ENCODE measurements at regions not wholly inside any gene's neighbourhood (a gene's known extent, or its start where the extent isn't known, plus 50 kb on each side); places are given as distances from the start of the nearest gene placed in this dataset.
"Not testable (repeated sequence)": the region's sequence is repeated elsewhere in the genome, so short reads cannot be mapped to it uniquely, and the experiment has no call there.

DNA sequence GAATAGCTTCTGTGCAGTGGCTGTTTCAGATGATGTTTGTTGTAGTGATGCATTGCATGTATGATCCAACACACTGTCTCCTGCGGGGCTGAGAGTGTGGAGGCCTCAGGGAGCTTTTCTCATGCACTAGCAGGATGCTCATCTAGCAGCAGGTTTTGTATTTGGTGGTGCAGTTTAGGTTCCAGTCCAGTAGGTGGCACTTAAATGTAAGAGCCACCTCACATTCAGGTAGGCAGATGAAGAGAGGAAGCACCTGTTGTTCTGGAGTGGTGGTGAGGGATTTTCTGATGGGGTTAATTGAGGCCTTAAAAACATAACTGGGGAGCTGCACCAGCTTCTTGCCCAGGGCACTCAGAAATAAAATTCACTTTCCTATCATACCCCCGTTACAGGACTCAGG, 300.9 kb downstream of the SPIN4 start:
- intact Hi-C loops (cut with DNase I, micrococcal nuclease): no loop called here
- H3K36me3 ChIP-seq (ENCODE audit: low read depth): no peaks in the 10 kb centered on the region
- ATAC-seq (no peak), DNase-seq (no peak)
- no peaks in the 10 kb centered on the region for H3K4me1 ChIP-seq (ENCODE audit: low read depth)
- H3K9me3 ChIP-seq: no peaks in the 10 kb centered on the region
- no peak for TF ChIP-seq CTCF (IDR thresholded peaks at IDR 0.05)
- H3K4me3 ChIP-seq: no peak overlapping the region

GRCh38 chrX:63032811-63033210, 318.3 kb downstream of the SPIN4 start:
- ATAC-seq (no peak), DNase-seq (no peak)
- intact Hi-C loops (cut with DNase I, micrococcal nuclease): no loop called here

GRCh38 chrX:63013549-63013948, 337.6 kb downstream of the SPIN4 start:
- TF ChIP-seq CTCF (IDR thresholded peaks at IDR 0.05): no peak
- Histone ChIP-seq H3K4me3 (no peak overlapping the region), H3K4me1 (ENCODE audit: low read depth) (no peaks in the 10 kb centered on the region), H3K9me3 (peaks cover 9% of the 10 kb centered on the region), H3K36me3 (ENCODE audit: low read depth) (no peaks in the 10 kb centered on the region)
- ATAC-seq (no peak), DNase-seq (no peak)
- intact Hi-C loops (cut with DNase I, micrococcal nuclease): no loop called here

More at GRCh38 chrX:63032811-63033210, 318.3 kb downstream of the SPIN4 start:
- Histone ChIP-seq H3K36me3 (ENCODE audit: low read depth) (no peaks in the 10 kb centered on the region), H3K4me1 (ENCODE audit: low read depth) (no peaks in the 10 kb centered on the region), H3K4me3 (no peak overlapping the region), H3K9me3 (peaks cover 3% of the 10 kb centered on the region)
- no peak for TF ChIP-seq CTCF (IDR thresholded peaks at IDR 0.05)

DNA sequence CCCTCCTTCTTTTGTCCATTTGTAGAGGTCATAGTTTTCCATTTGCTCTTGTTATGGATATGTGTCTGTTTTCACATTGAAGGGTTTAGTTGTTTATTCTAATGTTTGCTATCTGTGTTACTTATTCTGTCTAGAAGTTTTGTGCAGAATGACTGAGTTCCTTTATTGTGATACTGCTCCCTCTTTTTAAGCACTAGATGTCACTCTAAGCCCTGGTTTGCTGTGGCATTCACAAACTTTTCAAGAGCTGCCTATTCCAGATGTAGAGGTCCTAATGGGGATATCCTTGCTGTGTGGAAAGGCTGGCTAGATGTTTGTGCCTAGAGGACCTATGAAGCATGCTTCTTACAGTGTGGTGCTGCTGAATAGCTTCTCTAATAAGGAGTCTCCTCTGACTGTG, 338.6 kb downstream of the SPIN4 start:
- Histone ChIP-seq H3K9me3 (peaks cover 9% of the 10 kb centered on the region), H3K4me3 (no peak overlapping the region), H3K36me3 (ENCODE audit: low read depth) (no peaks in the 10 kb centered on the region), H3K4me1 (ENCODE audit: low read depth) (no peaks in the 10 kb centered on the region)
- DNase-seq: no peak
- intact Hi-C loops (cut with DNase I, micrococcal nuclease): no loop called here
- no peak for TF ChIP-seq CTCF (IDR thresholded peaks at IDR 0.05)
- ATAC-seq: no peak

DNA sequence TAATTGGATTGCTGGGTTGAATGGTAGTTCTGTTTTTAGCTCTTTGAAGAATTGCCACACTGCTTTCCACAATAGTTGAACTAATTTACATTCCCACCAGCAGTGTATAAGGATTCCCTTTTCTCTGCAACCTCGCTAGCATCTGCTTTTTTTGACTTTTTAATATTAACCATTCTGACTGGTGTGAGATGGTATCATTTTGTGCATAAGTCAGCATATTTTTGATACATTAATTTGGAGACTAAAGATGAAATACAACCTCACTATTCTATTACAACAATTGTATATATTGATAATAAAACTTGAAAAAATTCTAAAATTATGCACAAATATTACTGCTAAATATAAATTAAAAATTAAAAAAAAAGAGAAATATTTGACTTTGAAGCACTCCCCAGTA, 350.9 kb downstream of the SPIN4 start:
- ATAC-seq; H3K36me3 ChIP-seq (ENCODE audit: low read depth); H3K4me3 ChIP-seq; intact Hi-C loops (cut with DNase I, micrococcal nuclease); H3K4me1 ChIP-seq (ENCODE audit: low read depth); H3K9me3 ChIP-seq; DNase-seq: not testable (repeated sequence)

Data from mucosa of descending colon (tissue), 3 donors.